CD14-positive monocyte (primary cell): ENCODE measurements at regions not wholly inside any gene's neighbourhood (a gene's known extent, or its start where the extent isn't known, plus 50 kb on each side); places are given as distances from the start of the nearest gene placed in this dataset.

ENCODE experiments used
- DNase-seq, 3 donors: peaks; one replicate each; pipeline ENCODE4 v3.0.0-alpha.2; 2011 to 2022
- H2AFZ ChIP-seq: 2 replicates; pipeline ENCODE4 v1.6.0; 2012; ENCODE audit warnings: mild to moderate bottlenecking, low read depth, low read length, inconsistent platforms; ENCODE audit not compliant: insufficient read depth, poor library complexity, severe bottlenecking
- H3K27ac ChIP-seq, 2 donors: 1 replicate in 1 of 2; 2 replicates in 1 of 2; pipeline ENCODE4 v1.5.1; 2012 to 2013; ENCODE audit warnings: low read length in 2 of 2, control low read depth in 1 of 2, inconsistent platforms in 1 of 2, low read depth in 1 of 2, mild to moderate bottlenecking in 1 of 2
- H3K27me3 ChIP-seq, 2 donors: one replicate each; pipeline versions ENCODE4 v1.6.0 to v1.6.1; 2011 to 2013; ENCODE audit warnings: low read length in 2 of 2; ENCODE audit not compliant: control insufficient read depth in 2 of 2, insufficient read depth in 2 of 2
- H3K36me3 ChIP-seq, 2 donors: replicated peaks in 1 of 2; 1 replicate in 1 of 2; 2 replicates in 1 of 2; pipeline versions ENCODE4 v1.5.1 to v1.6.1; 2012 to 2013; ENCODE audit warnings: low read length in 2 of 2, control low read depth in 1 of 2, inconsistent platforms in 1 of 2, mild to moderate bottlenecking in 1 of 2; ENCODE audit not compliant: insufficient read depth in 2 of 2, control insufficient read depth in 1 of 2
- H3K4me1 ChIP-seq, 2 donors: 1 replicate in 1 of 2; 2 replicates in 1 of 2; pipeline versions ENCODE4 v1.5.1 to v1.6.1; 2012 to 2013; ENCODE audit warnings: low read length in 2 of 2, control low read depth in 1 of 2, inconsistent platforms in 1 of 2, mild to moderate bottlenecking in 1 of 2, moderate library complexity in 1 of 2; ENCODE audit not compliant: insufficient read depth in 2 of 2, control insufficient read depth in 1 of 2
- H3K4me2 ChIP-seq: replicated peaks from 2 replicates; pipeline ENCODE3; 2012; ENCODE audit warnings: low read length, moderate library complexity, mild to moderate bottlenecking; ENCODE audit not compliant: poor library complexity, severe bottlenecking; ENCODE audit errors: extremely low read depth
- H3K4me3 ChIP-seq, 3 experiments: fragments of 200-600 bp in 1 of 3; sonication (generic) in 1 of 3; replicated peaks in 1 of 3; 1 replicate in 2 of 3; 2 replicates in 1 of 3; pipeline ENCODE4 v1.5.1; 2011 to 2013; ENCODE audit warnings: low read length in 3 of 3, mild to moderate bottlenecking in 3 of 3, control low read depth in 2 of 3, low read depth in 2 of 3, inconsistent platforms in 1 of 3, moderate library complexity in 1 of 3
- H3K79me2 ChIP-seq: 2 replicates; pipeline ENCODE4 v1.6.0; 2012; ENCODE audit warnings: mild to moderate bottlenecking, control low read depth, inconsistent platforms, low read length, moderate library complexity; ENCODE audit not compliant: insufficient read depth
- H3K9ac ChIP-seq: 2 replicates; pipeline ENCODE4 v1.6.0; 2017; ENCODE audit warnings: low read length, mild to moderate bottlenecking; ENCODE audit not compliant: insufficient read depth, poor library complexity, severe bottlenecking
- H3K9me3 ChIP-seq, 2 donors: replicated peaks in 1 of 2; 1 replicate in 1 of 2; 2 replicates in 1 of 2; pipeline versions ENCODE4 v1.5.1 to v1.6.1; 2012 to 2013; ENCODE audit warnings: low read length in 2 of 2, control low read depth in 1 of 2; ENCODE audit not compliant: control insufficient read depth in 1 of 2, insufficient read depth in 1 of 2
- H4K20me1 ChIP-seq: 2 replicates; pipeline ENCODE4 v1.6.0; 2012; ENCODE audit warnings: mild to moderate bottlenecking, low read length, control low read depth, moderate library complexity; ENCODE audit not compliant: insufficient read depth
- H3K27ac Mint-ChIP-seq, 7 donors: one replicate each; pipeline ENCODE4 v1.8.0; 2020; ENCODE audit warnings: mild to moderate bottlenecking in 7 of 7, mixed read lengths in 7 of 7, moderate library complexity in 6 of 7, inconsistent platforms in 2 of 7
- H3K27me3 Mint-ChIP-seq, 3 donors: one replicate each; pipeline ENCODE4 v1.8.0; 2021 to 2022; ENCODE audit warnings: low read depth in 3 of 3, mild to moderate bottlenecking in 3 of 3, mixed read lengths in 3 of 3, moderate library complexity in 3 of 3, inconsistent platforms in 1 of 3
- H3K36me3 Mint-ChIP-seq, 2 donors: one replicate each; pipeline ENCODE4 v1.8.0; 2020; ENCODE audit warnings: mixed read lengths in 2 of 2, inconsistent platforms in 1 of 2, mild to moderate bottlenecking in 1 of 2
- H3K4me1 Mint-ChIP-seq: one replicate; pipeline ENCODE4 v1.8.0; 2020; ENCODE audit warnings: mild to moderate bottlenecking, mixed read lengths
- H3K4me3 Mint-ChIP-seq, 2 donors: one replicate each; pipeline ENCODE4 v1.8.0; 2020; ENCODE audit warnings: mild to moderate bottlenecking in 2 of 2, mixed read lengths in 2 of 2, moderate library complexity in 1 of 2
- H3K9me3 Mint-ChIP-seq, 7 donors: one replicate each; pipeline ENCODE4 v1.8.0; 2020 to 2022; ENCODE audit warnings: mixed read lengths in 7 of 7, mild to moderate bottlenecking in 6 of 7, moderate library complexity in 6 of 7, inconsistent platforms in 2 of 7
- WGBS: methylation state at CpG from one replicate; pipeline ENCODE4 v1.1.5; 2013; ENCODE audit warnings: missing lambda C conversion rate; ENCODE audit not compliant: insufficient coverage; 5-methylcytosine and 5-hydroxymethylcytosine counted together
- intact Hi-C, 2 donors: fragments of 100-400 bp; cut with micrococcal nuclease; formaldehyde crosslinking; loops; one replicate each; pipeline versions ENCODE4 v1.15.0 to v1.15.1; 2023
- TF ChIP-seq, protein P1 (sequence below): fragments of 200-600 bp; IDR thresholded peaks from one replicate; pipeline ENCODE4 v1.8.0; 2022; ENCODE audit warnings: antibody characterized with exemption, mild to moderate bottlenecking

DNA sequence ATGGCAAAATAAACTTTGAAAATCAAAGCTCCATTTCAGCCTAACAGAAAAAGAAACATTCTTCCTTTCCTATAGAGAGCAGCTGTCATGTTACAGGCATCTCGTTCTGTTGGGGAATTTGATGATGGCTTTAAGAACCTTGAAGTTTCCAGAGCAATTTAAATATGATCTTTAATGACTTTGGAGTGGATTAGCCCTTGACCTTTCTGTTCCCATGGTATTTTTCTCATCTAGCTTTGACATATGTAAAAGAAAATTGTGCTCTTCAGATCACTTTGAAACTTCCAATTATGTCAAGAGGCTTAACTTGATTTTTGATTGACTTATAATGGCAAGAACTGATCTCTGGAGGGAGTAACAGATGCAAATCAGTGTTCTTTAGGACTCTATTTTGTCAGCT, 157.6 kb upstream of the SEMA3E start:
- no peaks in the 10 kb centered on the region for H3K4me1 Mint-ChIP-seq
- Histone ChIP-seq H3K27me3 (no peaks in the 10 kb centered on the region), H3K9ac (no peak overlapping the region), H3K4me2 (no peak overlapping the region), H3K79me2 (no peaks in the 10 kb centered on the region), H3K4me1 (no peaks in the 10 kb centered on the region), H3K36me3 (no peaks in the 10 kb centered on the region), H3K4me3 (no peak overlapping the region), H3K27ac (no peak overlapping the region), H4K20me1 (no peaks in the 10 kb centered on the region), H3K9me3 (peaks cover under 1 to 7% of the 10 kb centered on the region in 2 donors), H2AFZ (no peak overlapping the region)
- intact Hi-C loops, result no loop called here
- TF ChIP-seq, protein P1, sequence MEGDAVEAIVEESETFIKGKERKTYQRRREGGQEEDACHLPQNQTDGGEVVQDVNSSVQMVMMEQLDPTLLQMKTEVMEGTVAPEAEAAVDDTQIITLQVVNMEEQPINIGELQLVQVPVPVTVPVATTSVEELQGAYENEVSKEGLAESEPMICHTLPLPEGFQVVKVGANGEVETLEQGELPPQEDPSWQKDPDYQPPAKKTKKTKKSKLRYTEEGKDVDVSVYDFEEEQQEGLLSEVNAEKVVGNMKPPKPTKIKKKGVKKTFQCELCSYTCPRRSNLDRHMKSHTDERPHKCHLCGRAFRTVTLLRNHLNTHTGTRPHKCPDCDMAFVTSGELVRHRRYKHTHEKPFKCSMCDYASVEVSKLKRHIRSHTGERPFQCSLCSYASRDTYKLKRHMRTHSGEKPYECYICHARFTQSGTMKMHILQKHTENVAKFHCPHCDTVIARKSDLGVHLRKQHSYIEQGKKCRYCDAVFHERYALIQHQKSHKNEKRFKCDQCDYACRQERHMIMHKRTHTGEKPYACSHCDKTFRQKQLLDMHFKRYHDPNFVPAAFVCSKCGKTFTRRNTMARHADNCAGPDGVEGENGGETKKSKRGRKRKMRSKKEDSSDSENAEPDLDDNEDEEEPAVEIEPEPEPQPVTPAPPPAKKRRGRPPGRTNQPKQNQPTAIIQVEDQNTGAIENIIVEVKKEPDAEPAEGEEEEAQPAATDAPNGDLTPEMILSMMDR, result no peak
- no CpG with 5 or more reads among the region's 1 CpG for WGBS
- DNase-seq, result no peak
- no peak overlapping the region for H3K27ac Mint-ChIP-seq
- H3K36me3 Mint-ChIP-seq, result no peaks in the 10 kb centered on the region
- peaks cover 0 to 8% (median 4%) of the 10 kb centered on the region in 7 donors for H3K9me3 Mint-ChIP-seq
- H3K4me3 Mint-ChIP-seq, result no peak overlapping the region
- no peaks in the 10 kb centered on the region for H3K27me3 Mint-ChIP-seq

DNA sequence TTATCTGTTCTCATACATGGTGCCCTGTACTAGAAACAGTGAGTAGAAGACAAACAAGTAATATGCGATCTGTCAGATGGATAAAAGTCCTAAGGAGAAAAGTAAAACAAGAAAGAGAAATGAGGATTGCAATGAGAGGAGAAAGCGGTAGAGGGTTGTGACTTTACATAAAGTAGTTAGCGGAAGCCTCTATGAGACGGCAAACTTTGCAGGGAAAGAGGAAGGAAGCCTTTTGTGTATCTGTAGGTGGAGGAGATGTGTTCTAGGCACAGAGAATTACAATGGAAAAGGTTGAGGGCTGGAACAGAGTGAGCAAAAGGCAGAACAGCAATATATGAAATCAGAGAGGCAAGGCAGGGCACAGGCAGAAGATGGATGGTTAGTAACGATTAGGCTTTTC, 150.4 kb upstream of the SEMA3E start:
- no peaks in the 10 kb centered on the region for H3K4me1 ChIP-seq
- no peak for DNase-seq
- no peak overlapping the region for H3K4me3 Mint-ChIP-seq
- peaks cover 5 to 17% of the 10 kb centered on the region in 2 donors for H3K9me3 ChIP-seq
- 85% methylated on average over 4 of the region's 5 CpGs for WGBS
- no peaks in the 10 kb centered on the region for H3K27me3 ChIP-seq
- H3K36me3 Mint-ChIP-seq, result no peaks in the 10 kb centered on the region
- no peak overlapping the region for H3K4me2 ChIP-seq
- H3K36me3 ChIP-seq, result no peaks in the 10 kb centered on the region
- no peak overlapping the region for H3K9ac ChIP-seq
- H3K79me2 ChIP-seq, result no peaks in the 10 kb centered on the region
- H3K4me1 Mint-ChIP-seq, result no peaks in the 10 kb centered on the region
- TF ChIP-seq, protein P1, result no peak
- intact Hi-C loops, result loop anchor here in 1 of 2 donors (10.0 kb wide), 1 partner anchor 65 kb away; no protein-coding TSS in a partner anchor
- H3K27me3 Mint-ChIP-seq, result peaks cover 0 to 2% (median 0%) of the 10 kb centered on the region in 3 donors
- no peak overlapping the region for H3K4me3 ChIP-seq
- no peaks in the 10 kb centered on the region for H4K20me1 ChIP-seq
- no peak overlapping the region for H3K27ac Mint-ChIP-seq
- H3K27ac ChIP-seq, result no peak overlapping the region
- H2AFZ ChIP-seq, result no peak overlapping the region
- H3K9me3 Mint-ChIP-seq, result peaks cover 0 to 11% (median 6%) of the 10 kb centered on the region in 7 donors
